NCI-H524 (cell line): ENCODE measurements at regions not wholly inside any gene's neighbourhood (a gene's known extent, or its start where the extent isn't known, plus 50 kb on each side); places are given as distances from the start of the nearest gene placed in this dataset.

Experiments used
- DNase-seq, 2 experiments: peaks; one replicate each; lab custom pipeline; 2025; lab: John Stamatoyannopoulos, UW

DNA sequence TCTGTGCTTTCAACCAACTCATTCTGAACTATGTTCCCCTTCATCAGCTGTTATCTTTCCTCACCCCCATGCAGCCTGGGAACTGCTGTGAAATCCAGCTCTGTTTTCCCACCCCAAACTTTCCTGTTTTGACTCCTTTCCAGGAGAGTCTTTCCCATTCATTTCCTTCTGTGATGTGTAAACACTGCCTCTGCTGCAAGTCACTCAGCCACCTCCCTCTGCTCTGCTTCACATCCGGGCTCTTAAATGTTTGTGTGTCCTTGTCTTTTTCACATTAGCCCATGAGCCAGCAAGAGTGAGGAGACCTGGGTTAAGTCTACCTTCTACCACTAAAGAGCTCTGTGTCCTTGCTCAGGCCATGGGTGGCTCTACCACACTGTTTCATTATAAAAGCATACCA, 137.5 kb downstream of the ICE1 start:
- DNase-seq: peak in 1 of 2 experiments; percentile 11

DNA sequence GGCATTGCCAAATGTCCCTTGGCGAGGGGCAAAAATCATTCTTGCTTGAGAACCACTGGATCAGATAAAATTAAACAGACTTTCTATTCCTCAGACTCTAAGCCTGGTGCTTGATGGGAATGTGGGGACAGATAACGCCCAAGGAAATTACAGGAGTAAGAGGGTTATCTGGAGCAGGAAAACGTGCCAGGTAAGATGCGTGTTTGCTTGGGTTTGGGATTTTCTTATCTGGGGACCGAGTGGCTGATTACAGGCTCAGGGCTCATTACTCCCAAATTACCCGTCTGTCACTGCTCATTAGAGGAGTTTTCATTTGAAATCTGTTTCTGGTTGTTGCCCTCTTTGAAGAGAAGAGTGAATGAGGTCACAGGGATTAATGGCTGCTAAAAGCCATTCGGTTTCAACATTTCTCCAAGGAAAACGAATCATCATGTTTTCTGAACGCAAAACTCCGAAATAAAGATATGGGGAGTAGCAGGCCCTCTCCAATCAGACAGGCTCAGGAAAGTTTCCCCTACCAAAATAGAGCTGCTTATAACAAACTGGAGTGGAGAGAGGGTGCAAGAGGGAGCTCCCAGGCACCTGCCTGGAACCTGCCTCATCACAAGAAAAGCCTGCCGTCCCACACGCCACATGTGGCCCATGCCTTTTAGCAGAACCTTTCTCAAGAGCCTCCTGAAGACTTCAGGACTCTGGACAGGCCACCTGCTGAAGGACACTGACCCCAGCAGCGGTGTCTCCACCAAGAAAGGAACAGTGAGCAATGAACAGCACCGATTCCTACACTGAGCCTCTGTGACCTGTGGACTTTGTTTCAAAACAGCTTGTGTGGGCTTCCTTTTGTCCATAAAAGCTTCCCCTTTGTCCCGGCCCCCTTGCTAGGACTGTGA, 136.4 kb downstream of the ICE1 start:
- peak; percentile 66 to 80 for DNase-seq

DNA sequence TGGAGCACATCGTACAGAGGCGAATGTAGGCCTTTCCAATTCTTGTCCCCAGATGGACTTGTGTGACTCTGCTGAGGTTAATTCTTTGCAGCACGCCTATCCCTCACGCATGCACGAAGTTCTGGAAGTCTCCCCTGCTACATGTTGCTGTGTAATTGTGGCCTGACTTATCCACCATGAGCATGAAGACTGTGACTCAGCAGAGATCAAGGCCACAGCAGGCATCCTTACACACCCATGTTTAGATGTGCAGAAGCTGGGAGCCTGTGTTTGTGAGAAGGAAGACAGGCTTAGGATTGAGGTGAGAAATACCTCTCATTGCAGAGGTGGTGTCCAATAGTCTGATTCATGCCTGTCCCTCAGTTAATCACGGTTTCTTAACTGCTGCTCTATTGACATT, 135.6 kb downstream of the ICE1 start:
- no peak for DNase-seq

DNA sequence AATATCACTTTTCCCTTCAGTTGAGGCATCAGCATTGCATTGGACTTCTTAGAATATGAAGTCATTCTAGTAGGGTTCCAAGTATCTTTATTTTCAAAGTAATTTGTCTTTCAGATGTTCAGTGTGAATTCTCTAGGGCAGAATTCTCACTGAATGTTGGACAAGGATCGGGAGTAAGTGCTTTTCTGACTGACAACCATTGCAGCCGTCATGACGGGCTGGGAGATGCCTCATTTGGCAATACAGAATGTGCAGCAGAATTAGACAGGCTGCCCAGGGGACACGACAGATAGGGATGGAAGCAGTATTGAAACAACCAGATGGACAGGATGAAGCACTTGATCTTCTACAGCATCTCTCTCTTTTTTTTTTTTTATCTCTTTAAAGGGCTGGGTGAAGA, 129.0 kb downstream of the ICE1 start:
- no peak for DNase-seq

DNA sequence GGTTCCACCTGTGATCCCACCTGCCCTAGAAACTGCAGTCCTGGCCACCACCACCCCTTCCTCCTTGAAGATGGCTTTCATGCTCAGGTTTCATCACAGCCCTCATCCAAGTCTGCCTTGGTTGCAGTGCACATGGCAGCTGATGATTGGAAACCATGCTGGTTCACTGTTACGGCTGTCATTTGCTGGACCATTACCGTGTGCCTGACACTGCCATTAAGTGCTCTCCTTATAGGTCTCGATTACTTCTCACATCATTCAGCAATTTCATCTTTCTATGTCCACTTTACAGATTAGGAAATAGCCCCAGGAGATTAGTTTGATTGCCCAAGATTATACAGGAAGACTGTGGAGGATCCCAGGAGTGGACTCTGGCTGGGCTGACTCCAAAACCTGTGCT, 123.9 kb downstream of the ICE1 start:
- no peak for DNase-seq

DNA sequence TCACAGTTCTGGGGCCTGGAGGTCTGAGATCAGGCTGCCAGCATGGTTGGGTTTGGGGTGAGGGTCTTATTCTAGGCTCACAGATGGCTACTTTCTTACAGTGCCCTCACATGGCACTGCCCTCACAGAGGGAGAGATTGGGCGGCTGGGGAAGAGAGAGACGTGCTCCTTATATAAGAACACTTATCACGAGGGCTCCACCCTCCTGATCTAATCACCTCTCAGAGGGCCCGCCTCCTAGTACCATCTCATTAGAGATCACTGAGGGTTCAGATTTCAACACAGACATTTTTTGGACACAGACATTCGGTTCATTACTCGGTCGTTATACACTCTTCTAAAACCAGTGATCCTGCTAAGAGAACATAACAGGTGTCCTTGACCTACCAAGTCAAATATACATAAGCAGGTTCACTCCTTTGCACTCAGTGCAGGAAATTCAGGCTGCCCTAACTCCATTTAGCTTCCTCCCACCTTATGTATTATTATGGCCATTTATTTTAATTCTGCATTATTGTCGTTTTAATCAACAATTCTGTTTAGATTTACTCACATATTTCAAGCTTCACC, 121.7 kb downstream of the ICE1 start:
- peak; percentile 42 to 86 for DNase-seq

DNA sequence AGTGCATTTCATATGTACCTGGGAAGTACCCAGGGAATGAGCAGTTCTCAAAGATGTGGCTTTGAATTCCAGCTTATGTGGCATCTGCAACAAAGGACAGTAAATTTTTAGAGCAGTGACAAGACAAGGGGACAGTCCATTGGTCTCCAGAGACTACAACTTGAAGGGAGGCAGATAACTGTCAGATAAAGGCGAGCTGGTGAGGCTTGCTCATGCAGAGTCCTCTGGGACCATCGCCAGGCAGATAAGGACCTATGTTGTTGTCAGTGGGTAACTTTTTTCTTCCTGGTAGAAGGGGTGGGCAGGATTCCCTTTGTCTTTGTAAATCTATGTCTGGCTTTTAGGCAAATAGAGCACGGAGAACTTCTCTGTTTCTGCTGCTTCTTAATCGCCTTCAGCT, 120.2 kb downstream of the ICE1 start:
- DNase-seq: no peak

DNA sequence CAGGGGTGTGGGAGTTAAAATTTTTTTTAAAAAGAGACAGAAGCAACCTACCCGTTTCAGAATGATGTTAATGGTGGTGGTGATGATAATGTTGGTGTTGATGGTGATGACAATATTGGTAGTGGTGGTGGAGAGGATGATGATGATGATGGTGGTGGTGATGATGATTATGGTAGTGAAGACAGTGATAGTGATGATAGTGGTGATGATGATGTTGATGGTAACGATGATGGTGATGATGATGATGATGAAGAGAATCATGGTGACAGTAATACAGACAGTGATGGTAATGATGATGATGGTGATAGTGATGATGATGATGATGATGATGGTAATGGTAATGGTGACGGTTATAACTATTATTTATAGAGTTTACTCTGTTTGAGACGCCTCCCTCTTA, 117.6 kb downstream of the ICE1 start:
- DNase-seq: no peak
